ENCODE measurements at regions not wholly inside any gene's neighbourhood (a gene's known extent, or its start where the extent isn't known, plus 50 kb on each side); places are given as distances from the start of the nearest gene placed in this dataset.

GRCh38 chr9:30048396-30048795 is 2336.0 kb upstream of the ACO1 start:
- Mint-ChIP-seq H3K4me1 (no peaks in the 10 kb centered on the region), H3K27ac (no peak overlapping the region), H3K9me3 (no peaks in the 10 kb centered on the region), H3K36me3 (ENCODE audit: low read depth) (no peaks in the 10 kb centered on the region), H3K27me3 (ENCODE audit: insufficient read depth) (no peaks in the 10 kb centered on the region), H3K4me3 (no peak overlapping the region)
- Histone ChIP-seq H3K36me3 (ENCODE audit: control insufficient read depth, insufficient read depth, low read length) (no peaks in the 10 kb centered on the region), H3K27ac (ENCODE audit: low read depth, low read length) (no peak overlapping the region), H3K27me3 (ENCODE audit: control insufficient read depth, insufficient read depth, low read length, poor library complexity, severe bottlenecking) (no peaks in the 10 kb centered on the region), H3K4me3 (ENCODE audit: low read length) (no peak overlapping the region), H3K9me3 (ENCODE audit: control insufficient read depth, low read length) (no peaks in the 10 kb centered on the region), H3K9ac (ENCODE audit: extremely low read depth, low read length, poor library complexity, severe bottlenecking) (no peak overlapping the region), H3K4me1 (ENCODE audit: control insufficient read depth, insufficient read depth, low read length) (no peaks in the 10 kb centered on the region)
- TF ChIP-seq CTCF (conservative IDR thresholded peaks at IDR 0.05) = no peak
- WGBS, 2 experiments (ENCODE audit: insufficient coverage in 1 of 2, insufficient read length in 1 of 2) = 88 to 93% methylated on average over 6 to 8 of the region's 8 CpGs
- no peak for DNase-seq

DNA sequence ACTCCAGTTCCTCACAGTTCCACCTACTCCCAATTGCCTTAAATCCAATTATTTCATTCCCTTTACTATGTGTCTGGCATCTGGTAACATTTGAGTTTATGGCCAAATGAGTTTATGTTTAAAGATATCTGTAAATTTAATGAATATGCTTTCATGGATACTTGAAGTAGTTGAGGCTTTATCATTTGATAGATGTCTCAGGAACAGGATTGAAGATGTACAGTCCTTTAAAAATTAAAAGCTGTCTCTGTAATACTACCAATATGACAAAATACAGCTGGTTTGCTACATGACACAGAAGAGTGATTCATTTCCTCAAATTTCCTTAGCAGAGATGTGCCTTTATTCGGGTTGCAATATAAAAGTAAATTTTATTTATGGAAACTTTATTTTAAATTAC is 2326.0 kb upstream of the ACO1 start:
- no peaks in the 10 kb centered on the region for H3K9me3 Mint-ChIP-seq

DNA sequence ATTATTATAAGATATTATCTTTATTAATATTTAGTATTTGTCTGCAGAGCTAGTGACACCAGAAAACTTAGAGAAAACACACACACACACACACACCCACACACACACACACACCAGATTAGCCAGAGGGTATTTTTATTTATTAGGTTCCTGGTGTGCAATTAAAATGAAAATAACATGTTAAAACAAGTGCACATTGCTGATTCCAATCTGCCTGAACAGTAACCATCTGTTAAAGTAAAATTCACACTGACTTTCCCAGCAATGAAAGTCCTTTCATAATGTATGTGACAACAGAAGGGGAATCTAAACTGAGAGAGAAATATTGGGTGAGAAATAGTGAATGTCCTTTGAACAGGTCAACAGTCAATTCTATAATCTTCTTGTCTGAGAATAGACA is 2323.5 kb upstream of the ACO1 start:
- H3K36me3 ChIP-seq (ENCODE audit: control insufficient read depth, insufficient read depth, low read length) = no peaks in the 10 kb centered on the region
- no peaks in the 10 kb centered on the region for H3K9me3 ChIP-seq (ENCODE audit: control insufficient read depth, low read length)
- H3K4me3 ChIP-seq (ENCODE audit: low read length) = no peak overlapping the region
- no peak for TF ChIP-seq CTCF (conservative IDR thresholded peaks at IDR 0.05)
- H3K4me1 ChIP-seq (ENCODE audit: control insufficient read depth, insufficient read depth, low read length) = peaks cover 3% of the 10 kb centered on the region
- Mint-ChIP-seq H3K9me3 (peaks cover 3% of the 10 kb centered on the region), H3K36me3 (ENCODE audit: low read depth) (no peaks in the 10 kb centered on the region), H3K4me1 (peaks cover 11% of the 10 kb centered on the region), H3K4me3 (no peak overlapping the region), H3K27me3 (ENCODE audit: insufficient read depth) (no peaks in the 10 kb centered on the region), H3K27ac (no peak overlapping the region)
- DNase-seq = no peak
- H3K9ac ChIP-seq (ENCODE audit: extremely low read depth, low read length, poor library complexity, severe bottlenecking) = no peak overlapping the region
- H3K27ac ChIP-seq (ENCODE audit: low read depth, low read length) = no peak overlapping the region
- no peaks in the 10 kb centered on the region for H3K27me3 ChIP-seq (ENCODE audit: control insufficient read depth, insufficient read depth, low read length, poor library complexity, severe bottlenecking)

More for the DNA sequence above, 2326.0 kb upstream of the ACO1 start:
- no peak overlapping the region for H3K27ac Mint-ChIP-seq
- H3K4me3 ChIP-seq (ENCODE audit: low read length) = no peak overlapping the region
- no peaks in the 10 kb centered on the region for H3K4me1 ChIP-seq (ENCODE audit: control insufficient read depth, insufficient read depth, low read length)
- DNase-seq = no peak
- H3K4me3 Mint-ChIP-seq = no peak overlapping the region
- no peak for TF ChIP-seq CTCF (conservative IDR thresholded peaks at IDR 0.05)
- H3K27me3 Mint-ChIP-seq (ENCODE audit: insufficient read depth) = no peaks in the 10 kb centered on the region
- no peaks in the 10 kb centered on the region for H3K4me1 Mint-ChIP-seq
- no peaks in the 10 kb centered on the region for H3K9me3 ChIP-seq (ENCODE audit: control insufficient read depth, low read length)
- WGBS, 2 experiments (ENCODE audit: insufficient coverage in 1 of 2, insufficient read length in 1 of 2) = no CpG with 5 or more reads among the region's 1 CpG
- H3K9ac ChIP-seq (ENCODE audit: extremely low read depth, low read length, poor library complexity, severe bottlenecking) = no peak overlapping the region
- no peaks in the 10 kb centered on the region for H3K36me3 Mint-ChIP-seq (ENCODE audit: low read depth)
- no peaks in the 10 kb centered on the region for H3K36me3 ChIP-seq (ENCODE audit: control insufficient read depth, insufficient read depth, low read length)
- no peaks in the 10 kb centered on the region for H3K27me3 ChIP-seq (ENCODE audit: control insufficient read depth, insufficient read depth, low read length, poor library complexity, severe bottlenecking)
- no peak overlapping the region for H3K27ac ChIP-seq (ENCODE audit: low read depth, low read length)
